NCI-H526 (cell line): ENCODE measurements at regions not wholly inside any gene's neighbourhood (a gene's known extent, or its start where the extent isn't known, plus 50 kb on each side); places are given as distances from the start of the nearest gene placed in this dataset.

Experiments used
- DNase-seq, 2 experiments: peaks; one replicate each; lab custom pipeline; 2025; lab: John Stamatoyannopoulos, UW

- DNase-seq = no peak
Observed at GRCh38 chrX:5829469-5829868, 399.2 kb downstream of the NLGN4X start.

GRCh38 chrX:5829060-5829459 lies 399.6 kb downstream of the NLGN4X start:
- no peak for DNase-seq

- peak in 1 of 2 experiments; percentile 3 for DNase-seq
Observed at GRCh38 chrX:5823903-5824302, 404.8 kb downstream of the NLGN4X start.

GRCh38 chrX:5810636-5811035 lies 418.0 kb downstream of the NLGN4X start:
- DNase-seq = no peak

GRCh38 chrX:5807181-5807580 lies 421.5 kb downstream of the NLGN4X start:
- no peak for DNase-seq

GRCh38 chrX:5802391-5802790 lies 426.3 kb downstream of the NLGN4X start:
- DNase-seq = no peak

GRCh38 chrX:5791721-5792120 lies 436.9 kb downstream of the NLGN4X start:
- DNase-seq = no peak

GRCh38 chrX:5788910-5789309 lies 439.8 kb downstream of the NLGN4X start:
- no peak for DNase-seq

- DNase-seq = no peak
Observed at GRCh38 chrX:5780821-5781220, 447.8 kb downstream of the NLGN4X start.

- DNase-seq = no peak
Observed at GRCh38 chrX:5775846-5776430, 452.7 kb downstream of the NLGN4X start.

- DNase-seq = no peak
Observed at GRCh38 chrX:5774446-5774845, 454.2 kb downstream of the NLGN4X start.

- no peak for DNase-seq
Observed at GRCh38 chrX:5771441-5771840, 457.2 kb downstream of the NLGN4X start.

- no peak for DNase-seq
Observed at GRCh38 chrX:5756616-5757015, 472.1 kb downstream of the NLGN4X start.

- no peak for DNase-seq
Observed at GRCh38 chrX:5753291-5753690, 475.4 kb downstream of the NLGN4X start.

GRCh38 chrX:5752831-5753230 lies 475.8 kb downstream of the NLGN4X start:
- no peak for DNase-seq

- DNase-seq = no peak
Observed at GRCh38 chrX:5748586-5749150, 480.0 kb downstream of the NLGN4X start.

- no peak for DNase-seq
Observed at GRCh38 chrX:5746231-5746630, 482.4 kb downstream of the NLGN4X start.

- no peak for DNase-seq
Observed at GRCh38 chrX:5733501-5733900, 495.2 kb downstream of the NLGN4X start.

- no peak for DNase-seq
Observed at GRCh38 chrX:5730556-5730955, 498.1 kb downstream of the NLGN4X start.

- no peak for DNase-seq
Observed at GRCh38 chrX:5726224-5726623, 502.4 kb downstream of the NLGN4X start.

GRCh38 chrX:5724123-5724522 lies 504.5 kb downstream of the NLGN4X start:
- DNase-seq = no peak

- no peak for DNase-seq
Observed at GRCh38 chrX:5718651-5719050, 510.0 kb downstream of the NLGN4X start.

- DNase-seq = no peak
Observed at GRCh38 chrX:5716666-5717065, 512.0 kb downstream of the NLGN4X start.

GRCh38 chrX:5708251-5708650 lies 520.4 kb downstream of the NLGN4X start:
- no peak for DNase-seq
